HUDEP-2 (cell line): ENCODE measurements at regions not wholly inside any gene's neighbourhood (a gene's known extent, or its start where the extent isn't known, plus 50 kb on each side); places are given as distances from the start of the nearest gene placed in this dataset.
"Not testable (repeated sequence)": the region's sequence is repeated elsewhere in the genome, so short reads cannot be mapped to it uniquely, and the experiment has no call there.

Source experiments
- DNase-seq, 76 experiments: peaks; one replicate each; lab custom pipeline; 2025; ENCODE audit not compliant: unreplicated experiment in 76 of 76; lab: John Stamatoyannopoulos, UW

- DNase-seq, result no peak
Measured at GRCh38 chr10:33716501-33717267, 382.2 kb upstream of the NRP1 start.

- no peak for DNase-seq
Measured at GRCh38 chr10:33715303-33715975, 381.0 kb upstream of the NRP1 start.

DNA sequence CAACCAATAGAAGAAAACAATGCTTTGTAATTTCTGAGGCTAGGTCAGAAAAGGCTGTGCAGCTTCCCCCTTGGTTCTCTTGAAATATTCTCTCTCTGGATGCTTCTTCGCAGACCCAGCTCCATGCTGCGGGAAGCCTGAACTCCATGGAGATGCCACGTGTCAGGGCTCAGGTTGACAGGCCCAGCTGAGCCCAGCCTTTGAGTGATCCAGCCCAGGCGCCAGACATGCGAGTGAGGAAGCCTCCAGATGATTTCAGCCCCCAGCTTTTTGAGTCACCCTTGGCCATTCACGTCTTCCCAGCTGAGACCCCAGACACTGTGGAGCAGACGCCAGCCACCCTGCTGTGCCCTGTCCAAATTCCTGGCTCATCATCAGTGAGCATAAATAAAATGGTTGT is 378.4 kb upstream of the NRP1 start:
- no peak for DNase-seq

DNA sequence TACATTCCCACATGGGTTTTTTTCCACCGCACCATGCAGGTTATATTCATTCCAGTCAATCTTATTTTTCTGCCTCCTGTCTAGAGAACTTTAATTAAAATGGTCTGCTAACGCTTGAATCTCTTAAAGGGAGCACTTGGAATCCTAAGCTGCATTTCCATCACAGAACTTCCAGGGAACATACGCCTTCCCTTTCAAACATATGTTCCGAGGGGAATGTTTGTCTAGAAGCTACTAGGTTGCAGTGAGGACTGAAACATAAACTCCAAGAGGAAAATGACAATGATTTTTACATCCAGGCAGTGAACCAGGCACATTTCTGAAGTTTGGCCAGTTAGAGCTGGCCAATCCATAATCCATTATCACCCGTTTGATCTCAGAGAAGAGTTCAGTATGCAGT is 375.5 kb upstream of the NRP1 start:
- DNase-seq, result no peak

DNA sequence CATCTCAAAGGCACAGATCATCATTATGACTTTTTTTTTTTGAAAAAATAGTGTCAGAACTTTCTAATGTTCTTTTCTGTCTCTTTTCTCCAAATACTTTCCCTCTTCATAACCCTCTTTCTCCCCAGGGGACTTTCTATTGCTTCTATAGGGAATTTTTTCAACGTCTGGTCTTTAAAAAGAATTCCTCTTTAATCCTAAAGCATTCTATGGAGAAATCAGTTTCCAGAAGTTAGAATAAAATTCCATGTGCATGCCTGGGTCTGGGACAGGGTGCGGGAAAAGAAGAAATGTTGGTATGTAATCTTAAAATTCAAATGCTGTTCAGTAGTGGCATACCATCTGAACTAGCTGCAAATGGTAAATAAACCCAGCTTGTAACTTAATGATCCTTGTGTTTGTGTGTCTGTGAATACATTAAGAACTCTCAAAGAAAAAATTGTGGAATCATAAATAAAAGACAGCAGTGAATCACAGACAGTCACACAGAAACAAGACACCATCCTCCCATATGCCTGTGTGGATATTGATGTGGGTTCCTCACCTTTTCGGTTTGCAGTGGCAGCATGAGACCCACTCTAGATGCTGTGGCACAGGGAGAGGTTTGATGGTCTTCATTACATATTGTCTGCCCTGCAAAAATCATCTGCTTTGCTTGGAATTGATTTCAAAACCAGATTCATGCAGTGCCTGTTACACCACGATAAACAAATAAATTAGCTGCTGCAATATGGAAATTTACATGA is 374.7 kb upstream of the NRP1 start:
- no peak for DNase-seq

DNA sequence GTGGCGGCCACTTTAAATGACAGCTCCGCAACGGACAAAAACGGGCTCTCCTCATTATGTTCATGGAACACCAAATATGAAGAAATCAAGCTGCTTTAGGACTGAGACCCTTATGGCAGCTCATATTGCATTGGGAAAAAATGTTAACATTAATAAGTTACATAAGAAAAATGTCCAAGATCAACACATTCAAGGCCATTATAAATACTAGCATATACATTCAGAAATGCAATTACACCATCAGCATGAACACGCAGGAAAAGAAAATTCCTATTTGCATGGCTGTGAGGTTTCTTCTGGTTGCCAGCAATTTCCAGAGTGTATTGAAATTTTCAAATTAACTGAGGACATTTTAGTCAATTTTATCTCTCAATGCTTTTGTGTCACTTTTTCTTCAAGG is 374.1 kb upstream of the NRP1 start:
- no peak for DNase-seq

DNA sequence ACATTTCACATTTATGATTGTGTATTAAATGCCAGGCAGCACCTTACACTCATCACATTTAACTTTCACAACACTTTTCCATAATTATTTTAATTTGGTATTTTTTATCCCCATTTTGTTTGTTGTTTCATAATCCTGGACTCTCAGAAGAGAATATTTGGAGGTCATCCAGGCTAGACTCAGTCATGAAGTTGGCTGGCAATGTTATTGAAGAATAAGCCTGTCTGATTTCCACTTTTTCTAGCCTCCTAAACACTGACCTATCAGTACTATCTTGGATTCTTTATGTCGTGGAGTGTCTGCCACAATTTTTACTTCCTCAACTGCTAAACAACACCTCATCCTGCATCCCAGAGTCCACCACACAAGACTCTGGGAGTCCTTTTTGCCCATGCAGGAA is 372.3 kb upstream of the NRP1 start:
- DNase-seq, result no peak

GRCh38 chr10:33706191-33706590 is 371.7 kb upstream of the NRP1 start:
- no peak for DNase-seq

GRCh38 chr10:33704214-33704830 is 369.9 kb upstream of the NRP1 start:
- DNase-seq, result no peak

- DNase-seq, result no peak
Measured at GRCh38 chr10:33703501-33704213, 369.2 kb upstream of the NRP1 start.

- DNase-seq, result no peak
Measured at GRCh38 chr10:33698033-33698432, 363.6 kb upstream of the NRP1 start.

GRCh38 chr10:33697016-33697415 is 362.5 kb upstream of the NRP1 start:
- DNase-seq, result no peak

DNA sequence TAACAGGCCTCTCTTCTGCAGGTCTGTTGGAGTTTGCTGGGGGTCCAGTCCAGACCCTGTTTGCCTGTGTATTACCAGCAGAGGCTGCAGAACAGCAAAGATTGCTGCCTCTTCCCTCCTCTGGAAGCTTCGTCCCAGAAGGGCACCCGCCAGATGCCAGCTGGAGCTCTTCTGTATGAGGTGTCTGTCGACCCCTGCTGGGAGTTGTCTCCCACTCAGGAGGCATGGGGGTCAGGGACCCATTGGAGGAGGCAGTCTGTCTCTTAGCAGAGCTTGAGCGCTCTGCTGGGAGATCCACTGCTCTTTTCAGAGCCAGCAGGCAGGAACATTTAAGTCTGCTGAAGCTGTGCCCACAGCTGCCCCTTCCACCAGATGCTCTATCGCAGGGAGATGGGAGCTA is 361.1 kb upstream of the NRP1 start:
- no peak for DNase-seq

GRCh38 chr10:33690536-33690935 is 356.1 kb upstream of the NRP1 start:
- DNase-seq, result not testable (repeated sequence)

DNA sequence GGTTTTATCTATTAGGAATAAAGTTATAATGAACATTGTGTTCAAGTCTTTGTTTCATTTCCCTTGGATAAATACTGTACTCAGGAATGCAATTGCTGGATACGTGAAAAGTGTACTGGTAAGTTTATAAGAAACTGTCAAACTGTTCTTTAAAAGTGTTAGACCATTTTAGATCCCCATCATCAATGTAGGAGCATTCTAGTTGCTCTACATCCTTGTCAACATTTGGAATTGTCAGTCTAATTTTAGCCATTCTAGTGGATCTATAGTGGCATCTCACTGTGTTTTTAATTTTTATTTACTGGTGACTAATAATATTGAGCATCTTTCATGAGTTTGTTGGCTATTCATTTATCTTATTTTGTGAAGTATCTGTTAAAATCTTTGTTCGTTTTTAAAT is 354.0 kb upstream of the NRP1 start:
- DNase-seq, result no peak

DNA sequence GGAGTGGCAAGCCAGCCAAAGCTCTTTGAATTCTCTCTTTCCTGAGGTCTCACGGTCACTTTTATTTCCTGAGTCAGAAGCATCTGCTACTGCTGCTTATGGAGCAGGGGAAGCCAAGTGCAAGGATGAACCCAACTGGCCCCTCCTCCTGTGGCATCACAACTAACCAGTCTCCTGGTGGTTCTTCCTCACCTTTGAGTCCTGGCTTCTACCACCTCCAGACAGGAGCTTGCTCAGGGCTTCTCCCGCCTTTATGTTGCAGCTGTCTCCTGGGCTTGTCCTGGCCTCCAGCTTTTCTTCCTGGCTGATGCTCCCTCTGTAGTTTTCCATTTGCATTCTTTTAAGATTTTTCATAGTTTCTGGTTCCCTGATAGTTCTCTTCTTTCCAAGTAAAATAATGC is 349.7 kb upstream of the NRP1 start:
- DNase-seq, result no peak

GRCh38 chr10:33681595-33681994 is 347.1 kb upstream of the NRP1 start:
- no peak for DNase-seq

- no peak for DNase-seq
Measured at GRCh38 chr10:33680036-33680435, 345.6 kb upstream of the NRP1 start.

DNA sequence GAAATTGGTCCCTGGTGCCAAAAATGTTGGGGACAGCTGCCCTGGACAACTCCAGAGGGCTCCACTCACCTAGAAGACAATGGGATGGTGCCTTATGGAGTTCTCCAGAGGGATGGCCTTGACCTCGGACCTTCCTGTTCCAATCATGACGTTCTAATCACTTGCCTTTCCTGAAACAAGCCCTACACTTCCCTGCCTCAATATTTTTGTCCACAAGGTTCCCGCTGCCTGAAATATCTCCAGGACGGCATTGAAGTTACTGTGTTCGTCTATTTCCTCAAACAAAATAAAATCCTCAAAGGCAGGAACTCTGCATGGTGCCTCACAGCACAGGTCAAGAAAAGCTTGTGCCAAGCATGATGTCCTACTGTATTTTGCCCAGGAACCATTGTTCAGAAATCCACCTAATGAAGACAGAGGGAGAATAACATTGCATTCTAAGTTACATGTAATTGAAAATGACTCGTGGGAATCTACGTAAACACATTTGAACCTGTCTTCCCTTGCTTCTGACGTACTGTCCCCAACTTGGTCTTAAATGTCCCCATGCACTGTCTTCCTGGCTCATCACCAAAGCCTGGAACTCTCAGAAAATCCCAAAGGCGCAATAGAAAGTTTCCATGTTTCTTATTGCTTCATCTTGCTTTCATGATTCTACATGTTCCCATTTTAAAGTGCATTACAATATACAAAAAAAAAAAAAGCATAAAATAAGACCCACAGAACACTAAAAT is 342.3 kb upstream of the NRP1 start:
- DNase-seq, result no peak

- DNase-seq, result no peak
Measured at GRCh38 chr10:33674986-33675599, 340.6 kb upstream of the NRP1 start.
